ENCODE measurements at regions not wholly inside any gene's neighbourhood (a gene's known extent, or its start where the extent isn't known, plus 50 kb on each side); places are given as distances from the start of the nearest gene placed in this dataset.
A peak's percentile ranks its signal among the peaks of the same experiment; 100 is the strongest.

- DNase-seq (ENCODE audit: low spot score) = no peak
Observed at GRCh38 chr1:219801156-219801820, 127.1 kb downstream of the SLC30A10 start.

- no peak for DNase-seq (ENCODE audit: low spot score)
Observed at GRCh38 chr1:219798283-219799030, 129.9 kb downstream of the SLC30A10 start.

GRCh38 chr1:219797683-219798082, 130.7 kb downstream of the SLC30A10 start:
- DNase-seq (ENCODE audit: low spot score) = no peak

- DNase-seq (ENCODE audit: low spot score) = no peak
Observed at GRCh38 chr1:219797009-219797408, 131.3 kb downstream of the SLC30A10 start.

- no peak for DNase-seq (ENCODE audit: low spot score)
Observed at GRCh38 chr1:219795363-219795917, 132.9 kb downstream of the SLC30A10 start.

GRCh38 chr1:219794085-219794743, 134.1 kb downstream of the SLC30A10 start:
- DNase-seq (ENCODE audit: low spot score) = no peak

GRCh38 chr1:219792337-219793021, 135.9 kb downstream of the SLC30A10 start:
- no peak for DNase-seq (ENCODE audit: low spot score)

GRCh38 chr1:219791766-219792165, 136.6 kb downstream of the SLC30A10 start:
- DNase-seq (ENCODE audit: low spot score) = no peak

- DNase-seq (ENCODE audit: low spot score) = no peak
Observed at GRCh38 chr1:219790834-219791615, 137.3 kb downstream of the SLC30A10 start.

- no peak for DNase-seq (ENCODE audit: low spot score)
Observed at GRCh38 chr1:219788700-219789099, 139.7 kb downstream of the SLC30A10 start.

- peak; percentile 22 for DNase-seq (ENCODE audit: low spot score)
Observed at GRCh38 chr1:219788091-219788490, 140.3 kb downstream of the SLC30A10 start.

- DNase-seq (ENCODE audit: low spot score) = no peak
Observed at GRCh38 chr1:219784660-219785381, 143.5 kb downstream of the SLC30A10 start.

- no peak for DNase-seq (ENCODE audit: low spot score)
Observed at GRCh38 chr1:219783605-219784235, 144.6 kb downstream of the SLC30A10 start.

GRCh38 chr1:219782929-219783328, 145.4 kb downstream of the SLC30A10 start:
- no peak for DNase-seq (ENCODE audit: low spot score)

- no peak for DNase-seq (ENCODE audit: low spot score)
Observed at GRCh38 chr1:219782311-219782710, 146.0 kb downstream of the SLC30A10 start.

- DNase-seq (ENCODE audit: low spot score) = no peak
Observed at GRCh38 chr1:219781491-219781890, 146.9 kb downstream of the SLC30A10 start.

- no peak for DNase-seq (ENCODE audit: low spot score)
Observed at GRCh38 chr1:219778793-219779369, 149.5 kb downstream of the SLC30A10 start.

- no peak for DNase-seq (ENCODE audit: low spot score)
Observed at GRCh38 chr1:219778110-219778509, 150.2 kb downstream of the SLC30A10 start.

- DNase-seq (ENCODE audit: low spot score) = no peak
Observed at GRCh38 chr1:219774386-219774785, 154.0 kb downstream of the SLC30A10 start.

- DNase-seq (ENCODE audit: low spot score) = no peak
Observed at GRCh38 chr1:219773775-219774174, 154.6 kb downstream of the SLC30A10 start.

Measured in H4 (cell line).